GM19240 (cell line): ENCODE measurements at regions not wholly inside any gene's neighbourhood (a gene's known extent, or its start where the extent isn't known, plus 50 kb on each side); places are given as distances from the start of the nearest gene placed in this dataset.

Experiments
- DNase-seq: peaks from one replicate; pipeline ENCODE4 v3.0.0; 2011; ENCODE audit warnings: low spot score; ENCODE audit not compliant: insufficient read length

GRCh38 chr2:136376798-136377211 lies 258.9 kb upstream of the CXCR4 start:
- no peak for DNase-seq

- DNase-seq: no peak
Observed at GRCh38 chr2:136376211-136376610, 258.3 kb upstream of the CXCR4 start.

GRCh38 chr2:136375017-136375901 lies 257.3 kb upstream of the CXCR4 start:
- DNase-seq: no peak

GRCh38 chr2:136373841-136374240 lies 255.9 kb upstream of the CXCR4 start:
- DNase-seq: no peak

GRCh38 chr2:136373029-136373428 lies 255.1 kb upstream of the CXCR4 start:
- no peak for DNase-seq

- no peak for DNase-seq
Observed at GRCh38 chr2:136363900-136364299, 246.0 kb upstream of the CXCR4 start.

DNA sequence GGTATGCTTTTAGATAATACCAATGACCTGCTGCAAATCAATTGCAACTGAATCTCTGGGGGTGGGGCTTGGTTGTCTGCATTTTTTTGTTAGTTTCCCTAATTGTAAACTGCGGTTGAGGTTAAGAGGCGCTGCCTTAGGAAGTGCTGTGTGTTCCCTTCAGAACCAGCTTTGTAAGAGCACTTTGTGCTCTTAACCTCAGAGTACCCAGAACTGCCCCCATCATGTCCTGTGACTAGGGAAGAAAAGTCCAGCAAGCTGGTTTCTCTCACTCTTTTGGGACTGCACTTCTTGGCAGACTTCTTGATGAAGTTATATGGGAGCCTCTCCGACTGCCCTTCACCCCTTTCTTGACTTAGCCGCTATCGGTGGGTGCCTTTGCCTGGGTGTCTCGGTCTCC lies 245.5 kb upstream of the CXCR4 start:
- no peak for DNase-seq

DNA sequence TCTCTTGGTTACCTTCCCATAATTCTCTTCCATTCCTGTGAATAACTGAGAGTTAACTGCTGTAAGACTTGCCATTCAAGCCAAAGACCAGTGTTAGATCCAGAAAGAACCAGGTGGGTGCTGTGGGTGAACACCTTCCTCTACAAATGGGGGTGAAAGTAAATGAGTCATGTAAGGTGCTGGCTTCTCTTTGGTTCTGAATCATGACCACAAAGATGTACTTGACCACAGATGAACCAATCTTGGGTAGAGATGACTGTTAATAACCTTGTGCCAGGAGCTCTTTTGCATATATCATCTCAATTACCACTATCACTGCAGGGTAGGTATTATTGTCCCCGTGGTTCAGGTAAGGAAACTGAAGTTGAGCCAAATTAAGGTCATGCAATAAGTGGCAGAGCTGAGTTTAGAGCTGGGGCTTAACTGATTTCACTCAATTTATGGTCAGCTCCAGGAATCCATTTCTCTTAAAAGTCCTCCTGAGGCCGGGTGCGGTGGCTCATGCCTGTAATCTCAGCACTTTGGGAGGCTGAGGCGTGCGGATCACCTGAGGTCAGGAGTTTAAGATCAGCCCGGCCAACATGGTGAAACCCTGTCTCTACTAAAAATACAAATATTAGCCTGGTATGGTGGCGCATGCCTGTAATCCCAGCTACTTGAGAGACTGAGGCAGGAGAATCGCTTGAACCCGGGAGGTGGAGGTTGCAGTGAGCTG lies 244.9 kb upstream of the CXCR4 start:
- DNase-seq: peak; percentile 20

DNA sequence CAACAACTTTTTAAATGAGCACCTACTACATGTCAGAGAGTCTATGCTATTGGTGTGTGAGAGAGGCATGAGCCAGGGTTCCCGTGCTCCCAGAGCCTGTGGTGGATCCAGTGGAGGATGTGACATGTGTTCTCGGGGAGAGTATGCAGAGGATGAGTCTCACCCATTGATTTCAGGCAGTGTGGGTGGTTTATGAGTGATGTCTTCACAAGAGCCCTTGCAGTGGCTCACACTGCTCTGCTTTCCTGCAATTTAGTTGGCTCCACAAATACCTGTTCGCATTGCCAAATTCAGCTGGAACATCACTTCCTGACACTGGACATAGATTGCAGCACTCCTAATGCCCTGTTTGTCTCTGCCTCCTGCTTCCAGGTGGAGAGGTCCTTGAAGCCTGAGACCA lies 243.6 kb upstream of the CXCR4 start:
- no peak for DNase-seq

DNA sequence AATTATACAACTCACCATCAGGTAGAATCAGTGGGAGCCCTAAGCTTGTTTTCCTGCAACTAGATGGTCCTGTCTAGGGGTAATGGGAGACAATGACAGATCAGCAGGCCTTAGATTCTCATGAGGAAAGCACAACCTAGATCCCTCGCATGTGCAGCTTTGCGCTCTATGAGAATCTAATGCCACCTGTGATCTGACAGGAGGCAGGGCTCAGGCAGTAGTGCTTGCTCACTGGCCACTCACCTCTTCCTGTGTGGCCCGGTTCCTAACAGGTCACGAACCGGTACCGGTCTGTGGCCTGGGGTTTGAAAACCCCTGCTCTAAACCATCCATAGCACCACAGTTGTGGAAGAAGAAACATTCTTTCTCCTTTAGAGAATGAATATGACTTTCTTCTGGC lies 242.8 kb upstream of the CXCR4 start:
- no peak for DNase-seq

DNA sequence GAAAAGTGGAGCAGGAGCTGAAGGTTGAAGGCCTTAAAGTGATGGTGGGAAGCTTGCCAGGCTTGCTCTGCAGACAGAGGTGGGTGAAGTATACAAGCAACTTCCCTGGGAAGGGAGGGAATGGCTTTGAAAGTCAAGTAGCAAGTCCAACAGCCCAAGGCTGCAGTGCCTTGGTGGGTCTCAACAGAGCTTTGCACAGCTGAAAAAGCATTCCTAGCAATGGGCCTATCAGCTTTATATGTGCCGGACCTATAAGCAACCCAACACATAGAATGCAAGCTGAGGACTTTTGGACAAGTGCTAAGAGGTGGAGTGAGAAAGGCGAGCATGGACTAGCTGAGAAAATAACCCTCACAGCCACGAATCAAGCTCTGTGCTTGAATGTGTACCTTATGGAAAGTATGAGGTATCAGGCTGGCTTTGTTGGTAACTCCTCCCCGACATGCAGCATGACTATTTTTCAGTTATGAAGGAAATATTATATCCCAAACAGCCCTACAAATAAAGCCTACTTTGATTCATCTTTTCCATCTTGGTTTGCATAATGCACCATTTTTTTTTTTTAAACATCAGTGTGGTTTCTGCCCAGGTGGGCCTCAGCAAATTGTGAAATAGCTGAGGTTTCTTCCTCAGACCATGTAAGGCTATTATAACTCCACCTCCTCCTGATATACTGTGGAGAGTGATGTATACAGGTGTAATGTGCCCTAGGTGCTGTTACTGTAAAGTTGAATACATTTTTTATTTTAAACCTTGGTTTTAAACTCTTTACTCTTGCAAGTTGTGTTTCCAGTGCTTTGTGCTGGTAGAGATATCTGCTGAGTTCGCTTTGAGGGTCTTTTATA lies 241.4 kb upstream of the CXCR4 start:
- DNase-seq: no peak

- no peak for DNase-seq
Observed at GRCh38 chr2:136358576-136358975, 240.6 kb upstream of the CXCR4 start.

DNA sequence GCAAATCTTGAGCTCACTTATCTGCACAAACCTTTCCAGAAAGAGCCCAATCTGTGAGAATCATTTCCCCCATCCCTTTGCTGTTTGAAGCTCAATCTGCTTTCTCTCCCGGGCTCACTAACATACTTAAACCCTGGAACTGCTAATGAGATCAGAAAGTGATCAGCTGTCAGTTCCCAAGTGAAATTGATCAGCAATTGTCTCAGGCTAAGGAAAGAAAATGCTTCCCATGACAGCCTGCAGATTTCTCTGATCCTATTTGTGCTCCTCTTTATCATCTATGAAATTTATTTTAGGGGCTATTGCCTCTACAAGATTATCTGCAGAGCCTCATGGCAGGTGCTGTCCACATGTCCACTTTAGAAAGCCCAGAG lies 239.0 kb upstream of the CXCR4 start:
- no peak for DNase-seq

GRCh38 chr2:136356125-136357006 lies 238.4 kb upstream of the CXCR4 start:
- DNase-seq: no peak

- DNase-seq: no peak
Observed at GRCh38 chr2:136351684-136352083, 233.7 kb upstream of the CXCR4 start.

- DNase-seq: no peak
Observed at GRCh38 chr2:136347981-136348380, 230.0 kb upstream of the CXCR4 start.

DNA sequence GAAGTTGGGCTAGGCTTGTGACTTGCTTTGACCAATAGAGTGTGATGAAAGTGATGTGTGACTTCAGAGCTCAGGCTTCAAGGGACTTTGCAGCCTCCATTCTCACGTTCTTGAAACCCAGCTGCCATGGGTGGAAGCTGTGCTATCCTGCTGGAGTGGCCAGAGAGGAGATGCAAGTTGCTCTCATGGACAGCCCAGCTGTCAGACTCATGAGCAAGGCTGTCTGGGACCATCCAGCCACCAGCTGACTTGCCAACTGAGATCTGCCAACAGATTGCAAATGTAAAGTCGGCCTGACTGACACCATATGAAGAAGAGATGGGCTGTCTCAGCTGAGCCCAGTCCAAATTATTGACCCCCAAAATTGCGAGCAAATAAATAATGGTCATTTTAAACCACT lies 226.4 kb upstream of the CXCR4 start:
- no peak for DNase-seq

- no peak for DNase-seq
Observed at GRCh38 chr2:136342138-136342537, 224.2 kb upstream of the CXCR4 start.

GRCh38 chr2:136334967-136335366 lies 217.0 kb upstream of the CXCR4 start:
- no peak for DNase-seq

GRCh38 chr2:136332436-136333095 lies 214.6 kb upstream of the CXCR4 start:
- DNase-seq: no peak
